H54 (cell line): ENCODE measurements at regions not wholly inside any gene's neighbourhood (a gene's known extent, or its start where the extent isn't known, plus 50 kb on each side); places are given as distances from the start of the nearest gene placed in this dataset.

Experiments
- DNase-seq: peaks from one replicate; pipeline ENCODE4 v3.0.0; 2011; ENCODE audit warnings: low spot score, mixed read lengths; ENCODE audit not compliant: insufficient read length
- FAIRE-seq: peaks from 3 replicates; lab custom pipeline; 2011; peaks lifted over from hg19 to GRCh38; lab: Jason Lieb, UNC
- POLR2A ChIP-seq: IDR thresholded peaks from 2 replicates; pipeline ENCODE4 v1.6.1; 2011; ENCODE audit warnings: low read depth, mild to moderate bottlenecking, low read length

DNA sequence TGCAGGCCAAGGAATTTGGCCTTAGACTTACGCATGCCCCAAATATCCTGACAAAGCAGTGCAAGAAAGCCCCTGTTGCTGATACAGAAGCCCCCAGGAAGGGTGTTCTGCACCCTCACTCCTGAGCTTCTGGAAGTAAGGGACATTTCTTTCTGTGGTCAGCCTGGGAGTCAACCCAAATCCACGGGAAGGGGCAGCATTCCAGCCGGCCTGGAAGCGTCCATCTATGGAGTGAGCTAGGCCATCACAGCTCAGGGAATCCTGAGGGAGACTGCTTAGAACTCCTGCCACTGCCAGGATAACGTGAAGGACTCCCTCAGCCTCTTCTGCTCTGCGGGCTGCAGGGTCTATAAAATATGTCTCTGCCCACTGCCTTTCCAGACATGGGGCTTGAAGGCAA, 173.9 kb downstream of the ANAPC1 start:
- no peak for FAIRE-seq
- TF ChIP-seq POLR2A, result no peak
- no peak for DNase-seq

DNA sequence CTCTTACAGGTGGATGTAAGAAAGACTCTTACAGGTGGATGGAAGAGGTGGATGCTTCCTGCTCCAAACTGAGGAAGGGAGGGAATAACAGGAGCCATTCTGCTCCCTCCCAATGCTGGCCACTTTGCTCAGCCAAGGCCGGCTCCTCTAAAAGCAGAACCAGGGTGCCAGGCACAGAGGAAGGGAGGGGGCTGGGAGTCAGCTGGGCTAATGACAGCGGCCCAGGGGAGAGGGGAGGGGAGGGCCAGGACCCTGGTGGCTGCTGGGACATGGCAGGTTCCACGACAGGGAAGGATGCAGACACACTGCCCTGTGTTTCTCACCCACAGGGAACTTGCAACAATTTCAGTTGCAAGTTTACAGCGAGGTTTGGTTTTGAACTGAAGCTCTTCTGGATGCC, 173.4 kb downstream of the ANAPC1 start:
- FAIRE-seq (no peak), DNase-seq (no peak)
- no peak for TF ChIP-seq POLR2A

DNA sequence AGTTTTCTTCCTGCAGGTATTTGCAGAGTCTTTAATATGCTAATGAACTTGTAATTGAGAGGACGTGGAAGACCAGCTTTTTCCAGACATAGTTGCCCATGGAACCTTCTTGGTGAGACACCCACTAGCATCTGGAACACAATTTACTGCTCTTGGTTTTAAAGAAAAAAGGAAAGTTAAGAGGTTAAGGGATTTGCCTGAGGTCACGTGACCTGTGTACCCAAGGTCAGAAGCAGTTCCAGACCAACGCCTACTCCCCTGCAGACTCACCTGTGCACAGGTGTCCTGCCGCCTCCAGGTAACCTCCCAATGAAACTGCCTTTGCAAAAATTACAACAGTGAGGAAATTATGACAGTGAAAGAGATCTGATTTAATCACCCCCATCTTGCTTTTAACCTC, 172.7 kb downstream of the ANAPC1 start:
- FAIRE-seq (no peak), DNase-seq (no peak)
- TF ChIP-seq POLR2A, result no peak

DNA sequence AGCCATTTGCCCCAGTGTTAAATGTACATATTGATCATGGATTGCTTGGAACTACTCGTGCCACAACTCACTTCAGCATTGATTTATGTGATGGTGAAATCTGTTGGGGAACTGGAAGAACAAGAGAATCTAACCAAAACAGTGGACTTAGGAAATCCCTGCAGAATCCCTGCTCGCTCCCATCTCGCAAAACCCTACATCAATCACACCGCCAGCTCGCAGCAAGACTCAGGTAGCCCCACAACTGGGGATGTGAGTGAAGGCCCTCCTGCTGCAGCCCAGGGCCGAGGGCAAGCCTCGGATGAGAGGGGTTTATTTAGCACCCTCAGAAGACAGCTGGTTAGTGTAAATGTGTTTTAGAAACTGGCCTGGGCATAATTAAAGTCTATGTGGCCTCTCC, 171.6 kb downstream of the ANAPC1 start:
- TF ChIP-seq POLR2A, result no peak
- DNase-seq (no peak), FAIRE-seq (no peak)

DNA sequence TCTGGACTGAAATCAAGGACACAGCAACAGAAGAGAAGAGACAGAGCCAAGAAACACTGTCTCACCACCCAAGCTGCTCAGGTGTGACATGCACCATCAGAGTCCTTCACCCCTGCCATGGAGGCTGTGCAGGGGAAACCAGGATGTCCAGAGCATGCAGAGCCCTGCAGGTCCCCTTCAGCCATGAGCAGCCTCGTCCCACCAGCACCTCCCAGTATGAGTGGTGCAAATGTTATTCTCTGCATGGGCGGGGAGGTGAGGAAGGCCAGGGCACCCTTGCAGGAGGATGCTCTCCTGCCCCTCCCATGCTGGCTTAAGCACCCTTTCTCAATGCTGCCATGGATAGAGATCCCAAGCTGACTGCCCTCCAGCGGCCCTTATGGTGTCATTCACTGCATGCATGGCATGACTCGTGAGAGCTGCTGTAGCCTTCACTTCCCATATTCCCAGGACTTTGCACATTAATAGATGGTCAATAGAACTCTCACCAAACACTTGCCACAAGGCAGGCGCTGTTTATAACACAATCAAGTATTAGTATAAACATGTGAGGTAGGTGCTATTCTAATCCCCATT, 171.0 kb downstream of the ANAPC1 start:
- DNase-seq (no peak), FAIRE-seq (no peak)
- TF ChIP-seq POLR2A, result no peak

DNA sequence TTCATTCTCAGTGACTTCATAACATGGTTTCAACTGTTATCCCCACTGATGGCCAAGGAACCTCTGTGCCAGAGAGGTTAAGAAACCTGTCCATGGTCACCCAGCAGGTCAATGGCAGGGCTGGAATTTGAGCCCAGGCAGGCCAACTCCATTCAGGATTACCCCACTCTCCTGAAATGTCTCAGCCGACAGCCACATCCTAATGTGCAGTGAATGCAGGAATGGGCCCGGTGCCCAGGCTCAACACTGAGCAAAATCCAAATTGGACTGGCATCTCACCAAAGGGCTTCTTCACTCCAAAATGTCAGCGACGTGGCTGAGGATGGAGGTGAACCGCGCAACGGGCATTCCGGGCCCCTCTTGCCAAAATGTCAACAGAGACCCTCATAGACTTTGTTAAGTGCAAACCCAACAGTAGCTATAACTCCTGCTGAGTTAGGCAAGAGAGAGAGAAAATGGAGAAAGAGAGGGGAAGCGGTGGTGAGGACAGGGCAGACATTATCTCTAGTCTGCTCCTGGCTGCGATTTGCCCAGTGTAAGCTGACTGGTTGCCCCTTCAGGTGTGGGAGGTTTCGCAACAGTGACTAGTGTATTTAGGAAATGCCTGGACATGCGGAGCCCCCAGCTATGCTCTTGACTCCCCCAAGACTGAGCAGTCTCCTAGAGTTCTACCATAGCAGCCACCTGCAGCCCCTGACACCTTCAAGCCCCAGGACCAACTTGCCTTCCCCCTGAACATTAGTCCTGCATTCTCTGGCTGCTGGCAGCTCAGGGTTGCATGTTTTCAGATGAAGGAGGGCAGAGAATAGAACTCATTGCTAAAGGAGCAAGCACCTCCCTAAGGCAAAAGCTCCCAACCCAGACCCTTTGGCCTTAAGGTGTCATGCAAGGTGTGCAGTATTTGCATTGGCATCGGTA, 167.7 kb downstream of the ANAPC1 start:
- no peak for DNase-seq
- no peak for TF ChIP-seq POLR2A
- FAIRE-seq, result no peak

DNA sequence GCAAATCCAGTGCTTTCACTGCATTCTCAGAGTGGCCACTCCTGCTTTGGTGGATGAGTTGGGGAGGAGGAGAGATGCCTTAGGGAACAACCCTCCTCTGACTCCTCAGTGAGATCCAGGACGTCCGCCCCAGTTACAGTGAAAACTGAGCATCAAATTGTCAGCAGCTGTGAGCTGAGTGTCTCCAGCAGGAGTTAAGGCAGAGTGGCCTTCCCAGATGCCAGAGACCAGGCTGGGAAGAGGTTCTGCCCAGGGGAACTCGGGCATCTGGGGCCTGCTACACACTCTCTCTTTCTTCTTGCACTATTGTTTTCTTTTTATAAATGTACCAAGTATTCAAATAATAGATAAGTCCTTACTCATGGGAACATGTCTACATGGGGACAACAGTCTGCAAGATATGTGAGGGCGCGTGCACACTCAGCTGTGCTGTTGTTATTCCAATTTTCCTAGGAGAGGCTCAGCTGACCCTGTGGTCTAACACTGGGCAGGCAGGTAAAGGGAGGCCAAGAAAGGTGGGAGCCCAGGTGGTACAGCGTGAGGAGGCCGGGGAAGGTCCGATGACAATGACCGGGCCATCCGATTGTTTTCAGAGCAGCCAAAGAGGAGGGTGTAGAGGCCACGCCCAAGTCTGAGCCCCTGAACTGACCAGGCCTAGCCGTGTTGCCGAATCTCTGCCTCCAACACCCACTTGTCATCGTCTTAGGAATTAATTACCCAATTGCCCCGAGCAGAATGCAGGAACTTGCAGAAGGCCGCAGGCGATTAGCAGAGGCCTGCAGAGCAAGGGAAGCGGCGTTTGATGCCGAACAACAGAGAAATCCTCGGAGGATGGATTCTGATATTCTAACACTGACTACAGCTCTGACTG, 166.9 kb downstream of the ANAPC1 start:
- no peak for TF ChIP-seq POLR2A
- FAIRE-seq (no peak), DNase-seq (no peak)
